Lung microvascular endothelial cell (primary cell): ENCODE measurements at regions not wholly inside any gene's neighbourhood (a gene's known extent, or its start where the extent isn't known, plus 50 kb on each side); places are given as distances from the start of the nearest gene placed in this dataset.
A peak's percentile ranks its signal among the peaks of the same experiment; 100 is the strongest.

Source experiments
- DNase-seq, 2 donors: peaks; one replicate each; pipeline versions ENCODE4 v3.0.0 to v3.0.0-alpha.2; 2010; ENCODE audit warnings: low read depth in 2 of 2

DNA sequence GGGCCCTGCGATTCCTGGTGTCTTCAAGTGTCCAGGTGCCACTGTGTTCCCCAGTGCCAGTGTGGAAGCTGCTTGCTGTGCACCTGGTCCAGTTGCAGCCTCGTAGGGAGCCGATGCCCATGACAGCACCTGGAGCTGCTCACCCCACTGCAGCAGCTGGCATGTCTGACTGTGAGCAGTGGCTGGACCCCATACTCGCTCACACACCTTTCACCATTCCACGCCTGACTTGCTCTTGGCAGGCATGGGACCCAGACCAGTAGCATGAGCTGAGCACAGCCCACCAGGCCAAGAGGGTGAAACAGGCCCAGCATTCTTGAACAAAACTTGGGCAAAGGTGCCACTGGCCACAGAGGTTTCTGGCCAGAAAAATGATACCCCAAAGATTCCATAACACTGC is 124.5 kb upstream of the THY1 start:
- DNase-seq: no peak

DNA sequence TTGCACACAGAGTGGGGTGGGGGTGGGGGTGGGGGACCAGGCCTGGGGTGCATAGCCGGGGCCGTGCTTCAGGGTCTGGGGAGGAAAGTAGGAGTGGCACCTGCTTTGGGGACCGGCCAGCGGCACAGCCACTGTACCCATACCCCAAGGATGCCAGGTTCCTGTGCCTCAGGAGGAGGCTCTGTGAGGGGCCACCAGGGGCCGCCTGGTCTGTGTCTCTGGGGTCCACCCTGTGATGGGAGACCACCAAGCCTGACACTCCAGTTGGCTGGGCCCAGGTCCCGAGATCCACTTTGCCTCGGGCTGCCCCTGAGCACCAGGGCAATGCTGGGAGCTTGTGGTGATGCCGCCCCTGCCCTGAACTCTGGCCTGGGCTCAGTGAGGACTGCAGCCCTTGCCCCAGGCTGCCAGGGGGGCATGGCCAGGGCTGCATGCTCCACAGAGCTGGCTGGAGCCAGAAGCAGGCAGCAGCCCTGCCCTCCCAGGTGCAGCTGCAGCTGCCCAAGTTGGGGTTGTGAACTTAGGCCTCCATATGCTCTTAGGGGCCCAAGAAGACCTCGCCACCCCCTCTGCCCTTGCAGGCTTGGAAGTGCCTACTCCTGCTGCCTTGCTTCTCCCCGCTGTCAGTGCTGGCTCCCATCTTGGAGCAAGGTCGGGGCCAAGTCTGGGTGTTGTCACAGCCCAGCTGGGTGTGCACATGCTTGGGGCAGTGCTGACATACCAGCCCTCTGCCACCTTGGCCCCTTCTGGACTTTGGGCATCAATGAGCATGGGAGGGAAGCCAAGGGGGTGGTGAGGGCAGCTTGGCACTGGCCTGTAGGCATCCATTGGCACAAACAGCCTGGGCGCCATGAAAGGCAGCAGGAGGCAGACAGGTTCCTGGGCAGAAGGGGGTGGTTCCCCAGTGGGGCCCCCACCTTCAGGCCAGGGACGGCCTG is 123.3 kb upstream of the THY1 start:
- no peak for DNase-seq

DNA sequence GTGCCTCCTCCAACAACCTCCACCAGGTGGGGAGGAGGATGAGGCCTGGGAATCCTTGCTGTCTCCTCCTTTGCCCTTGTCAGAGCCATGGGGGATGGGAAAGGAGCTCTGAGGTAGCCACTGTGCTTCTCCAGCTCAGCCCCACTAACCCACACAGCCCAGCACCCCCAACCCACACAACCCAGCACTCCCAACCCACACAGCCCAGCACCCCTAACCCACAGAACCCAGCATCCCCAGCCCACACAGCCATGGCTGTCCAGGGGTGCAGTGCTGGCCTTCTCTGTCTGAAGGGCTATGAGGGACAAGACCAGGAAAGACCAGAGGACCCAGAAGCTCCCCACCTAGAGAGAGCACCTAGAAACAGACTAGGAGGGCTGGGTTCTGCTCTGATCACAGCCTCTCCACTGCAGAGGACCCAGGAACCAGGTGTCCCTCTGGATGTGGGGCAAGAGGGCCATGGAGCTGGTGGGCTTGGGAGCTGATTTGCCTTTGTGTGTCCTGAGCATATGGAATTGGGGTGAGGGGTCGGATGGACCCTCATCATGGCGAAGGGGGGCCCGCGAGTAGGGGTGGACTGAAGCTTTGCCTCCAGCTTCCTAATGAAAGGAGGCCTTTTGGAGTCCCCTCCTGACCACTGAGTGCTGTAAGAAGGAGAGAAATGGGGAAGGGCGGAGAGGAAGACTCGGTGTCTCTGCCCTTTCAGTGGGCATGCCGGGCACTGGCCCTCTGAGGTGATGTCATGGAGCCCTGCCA is 117.6 kb upstream of the THY1 start:
- DNase-seq: no peak

DNA sequence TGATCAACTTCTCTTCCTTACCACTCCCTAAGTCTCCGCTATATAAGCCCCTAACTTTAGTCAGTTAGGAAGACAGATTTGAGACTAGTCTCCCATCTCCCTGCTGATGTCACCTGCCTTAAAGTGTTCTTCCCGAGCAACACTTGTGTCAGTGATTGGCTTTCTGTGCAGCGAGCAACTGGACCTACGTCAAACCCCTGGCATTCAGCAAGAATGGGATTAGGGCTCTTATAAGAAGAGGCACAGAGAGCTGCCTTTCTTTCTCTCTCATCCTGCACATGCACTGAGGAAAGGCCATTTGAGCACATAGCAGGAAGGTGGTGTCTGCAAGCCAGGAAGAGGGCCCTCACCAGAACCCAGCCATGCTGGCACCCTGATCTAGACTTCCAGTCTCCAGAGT is 116.6 kb upstream of the THY1 start:
- no peak for DNase-seq

DNA sequence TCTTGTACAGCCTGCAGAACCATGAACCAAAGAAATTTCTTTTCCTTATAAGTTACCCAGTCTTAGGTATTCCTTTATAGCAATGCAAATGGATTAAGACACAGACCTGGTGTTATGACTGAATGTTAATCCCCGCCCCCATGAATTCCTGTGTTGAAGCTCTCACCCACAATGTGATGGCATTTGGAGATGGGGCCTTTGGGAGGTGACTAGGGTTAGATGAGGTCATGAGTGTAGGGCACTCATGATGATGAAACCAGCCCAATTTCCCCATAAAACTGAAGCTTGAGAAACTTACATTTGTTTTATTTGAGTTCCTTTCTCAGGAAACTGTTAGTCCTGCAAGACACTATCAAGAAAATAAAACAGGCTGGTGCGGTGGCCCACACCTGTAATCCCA is 115.8 kb upstream of the THY1 start:
- no peak for DNase-seq

DNA sequence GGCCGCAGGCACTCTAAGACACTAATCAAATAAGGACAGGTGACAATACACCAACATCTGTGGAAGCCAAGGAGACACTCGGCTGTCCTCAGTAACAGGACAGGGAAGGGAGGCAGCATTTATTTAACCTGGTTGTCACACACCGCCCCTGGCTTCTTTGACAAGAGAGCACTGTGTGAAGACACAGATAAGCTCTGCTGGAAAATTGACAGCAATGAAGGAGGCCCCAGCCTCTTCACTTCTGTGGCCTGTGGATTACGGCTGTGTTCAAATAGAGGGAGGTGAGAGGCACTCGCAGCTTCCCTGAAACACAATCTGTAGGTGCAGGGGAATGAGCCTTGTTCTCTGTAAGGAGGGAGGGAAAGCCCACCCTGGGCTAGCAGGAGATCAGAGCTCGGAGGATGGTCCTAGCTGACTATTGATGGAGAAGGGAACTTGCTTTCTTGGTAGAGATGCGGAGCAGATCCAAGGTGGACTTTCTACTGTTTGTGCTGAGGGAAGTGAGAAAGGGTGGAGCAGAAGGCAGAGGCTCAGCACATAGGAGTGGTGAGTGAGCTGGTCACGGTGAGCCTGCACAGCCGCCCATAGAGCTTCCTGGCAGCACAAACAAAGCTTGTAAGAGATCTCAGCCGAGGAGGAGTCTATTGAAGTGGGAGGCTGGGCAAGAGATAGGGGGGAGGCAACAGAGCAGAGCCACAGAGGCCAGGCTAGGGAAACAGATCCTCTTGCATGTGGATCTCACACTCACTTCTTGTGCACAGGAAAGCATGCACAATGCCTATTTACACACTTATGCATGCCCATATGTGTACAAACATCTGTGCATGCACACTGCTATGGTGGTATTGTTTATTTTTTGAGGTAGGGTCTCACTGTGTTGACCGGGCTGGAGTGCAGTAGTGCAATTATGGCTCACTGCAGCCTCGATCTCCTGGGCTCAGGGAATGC is 114.6 kb upstream of the THY1 start:
- DNase-seq: no peak

DNA sequence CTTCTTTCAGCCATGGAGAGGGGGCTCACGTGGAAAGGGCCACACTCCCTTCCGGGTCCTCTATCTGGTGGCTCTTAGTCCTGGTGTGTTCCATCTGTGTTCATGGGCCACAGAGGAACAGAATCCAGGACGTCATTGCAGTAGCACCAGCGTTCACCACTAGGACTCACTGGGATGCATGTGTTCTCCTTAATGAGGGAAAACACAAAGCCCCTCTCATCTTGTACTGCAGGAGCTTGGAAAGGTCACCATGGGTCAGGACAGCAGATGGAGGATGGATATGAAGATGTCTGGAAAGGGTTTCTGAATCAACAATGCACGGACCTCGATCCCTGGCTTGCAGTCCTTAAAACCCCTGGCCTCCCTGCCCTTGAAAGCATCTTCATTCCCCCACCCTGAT is 113.8 kb upstream of the THY1 start:
- no peak for DNase-seq

DNA sequence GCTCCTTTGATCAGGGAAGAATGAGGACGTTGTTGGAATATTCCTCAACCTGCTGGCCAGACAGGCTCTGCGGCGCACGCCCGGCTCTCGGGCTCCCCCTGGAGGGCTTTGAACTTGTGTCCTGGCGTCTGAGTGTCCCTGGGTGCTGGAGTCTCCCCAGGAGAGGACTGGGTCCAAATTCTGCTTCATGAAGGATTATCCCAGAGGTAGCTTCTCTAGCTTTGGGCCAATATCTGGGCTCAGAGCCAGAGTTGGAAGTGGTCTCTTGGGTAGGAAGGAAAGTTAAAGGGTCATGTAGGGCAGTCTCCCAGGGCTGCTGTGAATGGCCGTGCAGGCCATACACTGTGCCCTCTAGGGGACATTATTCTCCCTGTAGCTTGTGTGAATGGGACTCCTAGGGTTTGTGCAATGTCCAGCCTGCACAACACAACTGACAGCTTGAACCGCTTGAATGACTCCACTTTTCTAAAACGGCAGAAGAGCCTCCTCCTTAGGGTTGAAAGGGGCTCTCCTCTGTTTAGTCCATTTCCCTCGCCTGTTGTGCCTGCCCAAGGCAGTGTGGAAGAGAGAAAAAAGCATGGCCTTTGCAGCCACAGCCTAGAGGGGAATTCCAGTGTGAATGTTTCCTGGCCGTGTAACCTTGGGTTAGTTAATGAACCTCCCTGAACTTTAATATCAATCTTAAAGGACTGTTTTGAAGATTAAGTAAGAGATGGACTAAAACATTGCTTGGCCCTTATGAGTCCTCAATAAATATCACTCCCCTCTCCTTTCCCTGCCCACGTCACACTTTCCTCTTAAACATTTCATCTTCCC is 111.2 kb upstream of the THY1 start:
- peak; percentile 57 for DNase-seq

DNA sequence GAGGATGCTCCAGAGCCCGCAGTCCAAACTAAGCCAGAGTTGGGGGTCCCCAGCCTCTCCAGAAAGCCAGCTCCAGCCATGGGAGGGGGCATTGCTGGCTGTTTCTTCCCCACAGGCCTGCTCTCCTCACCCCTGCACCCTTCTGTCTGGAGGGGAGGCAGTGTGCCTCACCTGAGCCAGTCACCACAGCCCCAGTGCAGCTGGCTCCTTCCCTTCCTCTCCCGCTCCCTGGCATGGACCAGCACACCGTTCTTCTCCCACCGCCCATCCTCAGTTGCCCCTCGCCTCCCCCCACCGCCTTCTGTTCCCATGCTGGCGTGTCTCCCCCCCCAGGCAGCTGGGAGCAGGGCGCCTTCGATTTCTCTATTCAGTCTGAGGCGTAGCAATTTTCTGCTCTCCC is 110.5 kb upstream of the THY1 start:
- DNase-seq: no peak

DNA sequence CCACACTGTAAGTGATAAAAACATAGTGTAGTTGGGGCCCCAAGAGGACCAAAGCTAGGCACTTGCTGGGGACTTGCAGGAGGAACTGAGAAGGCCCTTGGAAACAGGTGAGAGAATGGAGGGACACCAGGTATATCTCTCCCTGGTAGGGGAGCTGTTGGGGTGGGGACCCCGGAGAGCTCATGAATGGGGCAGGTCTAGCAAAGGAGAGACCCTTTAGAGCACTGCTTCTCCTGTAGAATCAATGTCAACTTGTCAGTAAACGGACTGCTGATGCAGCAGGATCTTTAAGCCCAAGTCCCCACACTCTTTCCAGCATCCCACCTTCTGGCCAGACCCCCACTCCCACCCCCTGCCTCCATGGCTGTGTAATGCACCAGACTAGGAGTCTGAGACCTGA is 109.6 kb upstream of the THY1 start:
- DNase-seq: no peak

DNA sequence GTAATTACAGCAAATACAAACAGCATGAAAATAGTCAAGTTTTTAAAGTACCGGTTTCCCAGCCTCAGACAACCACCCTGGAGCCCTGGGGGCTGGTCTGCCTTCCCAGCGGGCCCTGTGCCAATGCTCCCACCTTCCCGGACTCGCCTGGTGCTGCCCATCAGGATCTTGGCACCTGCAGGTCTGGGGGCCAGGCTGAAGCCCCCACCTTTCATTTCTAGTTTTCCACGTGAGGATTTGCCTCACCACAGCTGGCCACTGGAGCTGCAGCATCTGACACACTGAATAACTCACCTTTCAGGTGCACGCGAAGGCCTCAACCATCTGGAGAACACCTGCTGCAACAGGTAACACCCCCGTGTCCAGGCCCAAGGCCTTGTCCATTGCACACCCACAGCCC is 108.7 kb upstream of the THY1 start:
- DNase-seq: no peak

DNA sequence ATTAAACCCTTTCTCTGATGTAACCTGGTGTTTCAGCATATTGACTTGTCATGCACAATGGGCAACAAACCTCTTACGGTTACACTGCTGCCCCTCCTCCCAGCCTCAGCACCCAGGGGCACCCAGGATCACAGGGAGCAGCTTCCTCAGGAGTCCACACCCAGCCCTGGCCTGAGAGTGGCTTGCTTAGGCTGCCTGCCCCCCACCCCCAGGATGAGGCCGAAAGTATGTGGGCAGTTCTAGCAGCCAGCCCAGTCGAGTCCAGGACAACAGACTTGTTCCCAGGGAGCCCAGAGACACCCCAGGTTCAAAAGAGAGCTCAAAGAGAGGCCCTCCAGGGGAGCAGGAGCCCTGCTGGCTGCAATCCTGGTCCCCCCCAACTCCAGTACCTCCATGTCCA is 108.1 kb upstream of the THY1 start:
- no peak for DNase-seq

DNA sequence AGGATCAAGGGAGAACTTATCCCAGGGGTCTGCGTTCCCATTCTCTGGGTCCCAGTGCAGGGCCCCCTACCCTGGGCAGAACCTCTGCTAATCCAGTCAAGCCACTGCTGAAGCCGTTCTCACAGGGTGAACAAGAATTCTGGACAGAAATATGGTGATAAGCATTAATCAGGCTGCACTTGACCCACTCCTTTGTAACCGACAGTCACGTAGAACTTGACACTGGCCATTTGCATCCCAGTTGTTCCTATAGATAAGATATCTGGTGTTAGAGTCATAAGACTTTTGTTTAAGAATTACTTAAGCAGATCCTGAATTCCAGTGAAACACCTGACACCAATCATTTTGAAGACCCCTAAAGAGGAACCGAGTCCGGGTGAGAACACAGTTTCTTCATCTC is 107.5 kb upstream of the THY1 start:
- DNase-seq: no peak

DNA sequence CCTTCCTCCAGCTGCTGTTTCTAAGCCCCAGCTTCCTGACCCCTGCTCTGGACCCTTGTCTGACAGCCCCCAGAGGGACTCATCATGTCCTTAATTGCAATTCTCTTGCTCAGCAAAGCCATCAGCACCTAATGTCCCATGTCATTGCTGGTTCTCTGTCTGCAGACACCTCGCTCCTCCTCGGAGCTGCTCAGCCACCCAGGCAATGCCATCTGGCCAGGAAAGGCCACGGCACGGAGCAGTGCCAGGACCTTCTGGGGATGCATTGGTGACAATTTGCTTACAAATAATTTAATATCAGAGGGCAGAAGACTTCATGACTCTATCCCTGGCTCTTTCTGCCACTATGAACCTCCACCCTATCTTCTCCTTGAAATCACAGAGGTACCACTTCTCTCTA is 107.0 kb upstream of the THY1 start:
- no peak for DNase-seq

DNA sequence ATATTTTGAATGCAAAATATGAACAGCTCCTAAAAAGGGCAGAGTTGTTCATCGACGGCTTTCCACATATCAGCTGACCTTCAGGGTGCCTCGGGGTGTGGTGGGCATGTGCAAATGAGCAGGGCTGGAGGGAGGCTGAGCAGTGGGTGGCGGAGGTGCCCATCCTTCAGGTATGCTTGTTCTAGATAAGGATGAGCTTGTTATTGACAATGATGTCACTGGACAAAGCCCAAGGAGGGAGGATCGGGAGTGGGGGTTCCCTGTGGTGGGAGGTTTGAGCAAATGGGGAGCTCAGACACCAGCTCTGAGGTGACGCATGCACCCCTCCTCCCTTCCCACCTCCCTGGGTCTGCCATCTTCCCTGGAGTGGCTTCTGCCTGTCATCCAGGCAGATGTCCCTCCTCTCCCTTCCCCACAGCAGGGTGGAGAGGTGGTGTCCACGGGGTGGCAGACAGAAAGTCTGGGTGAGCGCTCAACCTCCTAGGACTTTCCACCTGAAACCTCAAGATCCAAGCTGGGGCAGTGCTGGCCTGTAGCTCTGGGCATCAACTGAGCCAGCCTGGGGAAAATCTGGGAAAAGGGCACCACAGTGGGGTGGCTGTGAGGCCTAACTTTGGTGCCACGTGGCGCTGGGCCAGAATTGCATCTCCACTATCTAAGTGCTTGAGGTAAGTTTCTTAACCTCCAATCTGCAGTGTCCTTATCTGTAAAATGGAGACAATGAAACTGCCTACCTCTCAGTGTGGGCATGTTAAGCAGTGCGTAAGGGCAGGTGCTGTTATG is 106.3 kb upstream of the THY1 start:
- no peak for DNase-seq

DNA sequence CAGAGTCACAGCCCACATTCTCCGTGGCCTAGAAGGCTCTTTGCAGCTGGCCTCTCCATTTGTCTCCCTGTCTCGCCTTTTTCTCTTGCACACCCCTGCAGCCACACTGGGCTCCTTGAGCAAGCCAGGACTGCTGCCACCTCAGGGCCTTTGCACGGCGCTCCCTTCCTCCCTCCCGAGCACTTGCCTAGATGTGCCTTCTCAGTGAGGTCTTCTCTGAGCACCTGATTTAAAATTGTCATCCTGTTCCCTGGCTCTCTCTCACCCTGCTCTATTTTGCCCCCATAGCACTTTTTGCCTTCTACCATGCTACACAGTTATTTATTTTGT is 102.9 kb upstream of the THY1 start:
- DNase-seq: no peak

DNA sequence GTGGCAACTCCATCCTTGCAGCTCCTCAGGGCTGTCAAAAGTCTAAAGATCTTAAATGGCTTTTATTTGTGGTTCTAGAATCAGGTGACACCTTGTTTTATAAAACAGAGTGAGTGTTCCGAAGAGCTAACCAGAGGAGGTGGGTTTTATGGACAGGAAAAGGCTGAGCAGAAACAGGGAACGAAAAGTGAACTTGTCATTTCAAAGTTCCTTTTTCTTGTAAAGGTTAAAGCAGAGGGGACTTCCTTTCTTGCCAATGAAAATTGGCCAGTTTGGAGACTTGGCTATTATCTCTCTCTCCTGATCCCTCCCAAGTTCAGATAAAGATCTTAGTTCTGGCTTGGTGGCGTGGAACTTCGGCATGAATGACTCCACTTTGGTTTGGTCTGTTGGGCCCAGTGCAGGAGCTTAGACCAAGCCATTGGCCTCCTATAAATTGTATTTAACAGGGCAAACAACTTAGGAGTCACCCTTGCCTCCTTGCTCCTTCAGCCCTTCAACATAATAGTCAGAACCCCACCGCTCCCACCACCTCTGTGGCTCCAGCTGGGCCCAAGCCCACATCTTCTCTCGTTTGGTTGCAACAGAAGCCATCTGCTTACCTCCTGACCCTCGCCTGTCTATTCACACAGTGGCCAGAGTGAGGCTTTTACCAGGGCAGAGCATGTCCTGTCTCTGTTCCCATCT is 102.4 kb upstream of the THY1 start:
- no peak for DNase-seq

DNA sequence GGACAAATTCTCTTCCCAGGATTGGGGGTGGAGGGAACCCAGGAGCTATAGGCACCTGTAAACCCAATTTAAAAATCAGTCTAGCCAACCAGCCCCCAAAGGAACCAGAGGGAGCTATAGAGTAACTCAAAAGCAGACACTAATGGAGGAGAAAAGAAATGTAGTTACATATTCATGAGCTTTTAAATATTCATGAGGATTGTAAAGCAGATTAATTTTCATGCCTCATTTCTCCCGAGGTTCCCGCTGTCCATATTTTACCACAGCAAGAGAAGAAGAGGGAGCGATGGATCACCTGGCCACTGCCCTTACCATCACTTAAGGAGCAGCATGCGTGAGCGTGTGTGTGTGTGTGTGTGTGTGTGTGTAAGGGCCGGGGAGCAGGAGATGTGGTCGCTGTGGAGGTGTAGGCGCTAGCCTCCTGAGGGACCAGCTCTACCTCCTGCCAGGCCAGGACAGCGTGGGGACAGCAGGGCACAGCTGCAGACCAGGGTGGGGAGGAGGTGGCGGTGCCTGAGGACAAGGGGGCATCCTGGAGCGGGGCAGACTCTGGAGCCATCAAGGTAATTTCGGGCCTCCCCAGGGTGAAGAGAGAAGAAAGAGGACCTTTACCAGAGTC is 100.7 kb upstream of the THY1 start:
- DNase-seq: no peak

DNA sequence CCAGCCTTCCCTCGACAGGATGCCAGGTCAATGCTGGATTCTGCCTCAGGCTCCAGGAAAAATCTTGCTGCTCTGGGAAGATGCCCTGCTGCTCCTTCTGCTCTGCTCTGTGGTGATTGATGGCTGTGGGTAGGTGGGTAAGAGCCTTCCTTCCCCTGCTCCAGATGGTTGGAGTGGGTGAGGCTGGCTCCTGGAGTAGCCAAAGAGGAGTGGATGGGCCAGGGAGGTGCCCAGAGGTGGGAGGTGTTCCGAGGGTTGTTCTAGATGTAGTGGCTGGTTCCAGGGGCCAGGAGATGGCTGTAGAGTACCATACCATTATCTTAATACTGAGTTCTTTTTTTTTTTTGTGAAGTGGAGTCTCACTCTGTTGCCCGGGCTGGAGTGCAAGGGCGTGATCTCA is 99.6 kb upstream of the THY1 start:
- DNase-seq: no peak
